GM18505 (cell line): ENCODE measurements at regions not wholly inside any gene's neighbourhood (a gene's known extent, or its start where the extent isn't known, plus 50 kb on each side); places are given as distances from the start of the nearest gene placed in this dataset.

Experiments used
- ATAC-seq: cut with Tn5 transposase; IDR thresholded peaks from one replicate; pipeline ENCODE4 v1.9.1; 2021; ENCODE audit not compliant: unreplicated experiment
- POLR2A ChIP-seq: IDR thresholded peaks from 4 replicates; pipeline ENCODE4 v1.6.1; 2011; ENCODE audit warnings: borderline replicate concordance; ENCODE audit not compliant: insufficient read depth, insufficient read length; ENCODE audit errors: extremely low read depth

- no peak for TF ChIP-seq POLR2A
- no peak for ATAC-seq
Measured at GRCh38 chr2:29974086-29974485, 52.7 kb upstream of the ALK start.

- TF ChIP-seq POLR2A, result no peak
- no peak for ATAC-seq
Measured at GRCh38 chr2:29977284-29977683, 55.9 kb upstream of the ALK start.

GRCh38 chr2:29981402-29981801 lies 60.0 kb upstream of the ALK start:
- TF ChIP-seq POLR2A, result no peak
- ATAC-seq, result no peak

- no peak for TF ChIP-seq POLR2A
- ATAC-seq, result no peak
Measured at GRCh38 chr2:29983308-29983707, 61.9 kb upstream of the ALK start.

GRCh38 chr2:29987146-29987545 lies 65.8 kb upstream of the ALK start:
- TF ChIP-seq POLR2A, result no peak
- ATAC-seq, result no peak

GRCh38 chr2:29990129-29990528 lies 68.7 kb upstream of the ALK start:
- no peak for ATAC-seq
- no peak for TF ChIP-seq POLR2A

GRCh38 chr2:29991086-29991485 lies 69.7 kb upstream of the ALK start:
- no peak for TF ChIP-seq POLR2A
- no peak for ATAC-seq

- ATAC-seq, result no peak
Measured at GRCh38 chr2:29995241-29995640, 73.9 kb upstream of the ALK start.

GRCh38 chr2:30003128-30003527 lies 81.7 kb upstream of the ALK start:
- no peak for ATAC-seq

More at GRCh38 chr2:29995241-29995640, 73.9 kb upstream of the ALK start:
- TF ChIP-seq POLR2A, result no peak

GRCh38 chr2:30022444-30023071 lies 101.2 kb upstream of the ALK start:
- no peak for TF ChIP-seq POLR2A
- ATAC-seq, result no peak

More at GRCh38 chr2:30003128-30003527, 81.7 kb upstream of the ALK start:
- TF ChIP-seq POLR2A, result no peak

GRCh38 chr2:30024281-30024680 lies 102.9 kb upstream of the ALK start:
- TF ChIP-seq POLR2A, result no peak
- ATAC-seq, result no peak

GRCh38 chr2:30026091-30027055 lies 105.0 kb upstream of the ALK start:
- ATAC-seq, result no peak
- TF ChIP-seq POLR2A, result no peak

GRCh38 chr2:30029804-30030203 lies 108.4 kb upstream of the ALK start:
- no peak for TF ChIP-seq POLR2A
- no peak for ATAC-seq

- ATAC-seq, result no peak
Measured at GRCh38 chr2:30030361-30030760, 109.0 kb upstream of the ALK start.

More at GRCh38 chr2:30030361-30030760, 109.0 kb upstream of the ALK start:
- TF ChIP-seq POLR2A, result no peak
